ENCODE measurements at regions not wholly inside any gene's neighbourhood (a gene's known extent, or its start where the extent isn't known, plus 50 kb on each side); places are given as distances from the start of the nearest gene placed in this dataset.

- no peak for TF ChIP-seq ZNF839 (CRISPR knock-in tag; IDR thresholded peaks at IDR 0.05; ENCODE audit: borderline replicate concordance)
- peak; percentile 88 for TF ChIP-seq CEBPB (IDR thresholded peaks at IDR 0.05; ENCODE audit: borderline replicate concordance, low read depth, low read length)
- Histone ChIP-seq H4K20me1 (ENCODE audit: insufficient read depth, low read length) (no peaks in the 10 kb centered on the region; the same call in 1 of the 2 replicates), H3K4me1 (ENCODE audit: insufficient read depth, low read length) (0 out of 2 replicates have a peak, but pooled peaks cover 8% of the 10 kb centered on the region), H3K36me3 (replicated peaks in 1 of 2; ENCODE audit: control insufficient read depth in 1 of 2, insufficient read depth in 2 of 2, low read length in 2 of 2) (no peaks in the 10 kb centered on the region), H3K79me2 (ENCODE audit: insufficient read depth, low read length) (no peaks in the 10 kb centered on the region), H3K27me3 (ENCODE audit: control insufficient read depth in 1 of 2, insufficient read depth in 2 of 2, low read length in 2 of 2) (peaks cover 0 to 10% of the 10 kb centered on the region in 2 experiments; a peak in 1 of 5 replicates), H3K4me2 (ENCODE audit: low read depth, low read length) (no peak overlapping the region), H3K4me3 (replicated peaks in 1 of 3; ENCODE audit: insufficient read depth in 1 of 3, low read depth in 2 of 3, low read length in 3 of 3) (no peak overlapping the region), H2AFZ (ENCODE audit: low read length) (no peak overlapping the region), H3K27ac (ENCODE audit: extremely low read length, insufficient read depth, low read length) (no peak overlapping the region), H3K9me3 (ENCODE audit: low read length) (no peaks in the 10 kb centered on the region), H3K9ac (ENCODE audit: insufficient read depth, low read depth, low read length) (no peak overlapping the region)
- CTCF ChIA-PET (ENCODE audit: low intra/inter-chr PET ratio, low total read pairs): no interaction called here
- ATAC-seq (no peak), FAIRE-seq (no peak), DNase-seq (ENCODE audit: low spot score) (no peak)
- intact Hi-C loops (cut with micrococcal nuclease; ENCODE audit: unreplicated experiment) (no loop called here), in situ Hi-C loops (cut with HindIII; ENCODE audit: extremely low pct_ligation_motif_present, low pct_unique_long_range_greater_than_20kb) (no loop called here)
- BruUV-seq (replicated peaks): no TSS peak
- POLR2A ChIA-PET: no interaction called here
- WGBS (ENCODE audit: low lambda C conversion rate): 29% methylated on average over 3 of the region's 3 CpGs
These were observed 333.0 kb upstream of the EEF2KMT start for GRCh38 chr16:5430598-5430997.

- H3K9ac ChIP-seq (ENCODE audit: insufficient read depth, low read depth, low read length): no peak overlapping the region
- no TSS peak for BruUV-seq (replicated peaks)
- WGBS (ENCODE audit: low lambda C conversion rate): 24% methylated on average over 7 of the region's 7 CpGs
- H3K4me2 ChIP-seq (ENCODE audit: low read depth, low read length): no peak overlapping the region
- no peaks in the 10 kb centered on the region for H3K36me3 ChIP-seq (replicated peaks in 1 of 2; ENCODE audit: control insufficient read depth in 1 of 2, insufficient read depth in 2 of 2, low read length in 2 of 2)
- intact Hi-C loops (cut with micrococcal nuclease; ENCODE audit: unreplicated experiment) (no loop called here), in situ Hi-C loops (cut with HindIII; ENCODE audit: extremely low pct_ligation_motif_present, low pct_unique_long_range_greater_than_20kb) (no loop called here)
- no peaks in the 10 kb centered on the region for H3K79me2 ChIP-seq (ENCODE audit: insufficient read depth, low read length)
- no peaks in the 10 kb centered on the region for H3K9me3 ChIP-seq (ENCODE audit: low read length)
- no peak overlapping the region for H3K4me3 ChIP-seq (replicated peaks in 1 of 3; ENCODE audit: insufficient read depth in 1 of 3, low read depth in 2 of 3, low read length in 3 of 3)
- peaks cover 0 to 12% of the 10 kb centered on the region in 2 experiments; a peak in 1 of 5 replicates for H3K27me3 ChIP-seq (ENCODE audit: control insufficient read depth in 1 of 2, insufficient read depth in 2 of 2, low read length in 2 of 2)
- no peak overlapping the region for H3K27ac ChIP-seq (ENCODE audit: extremely low read length, insufficient read depth, low read length)
- TF ChIP-seq SMC3 (IDR thresholded peaks at IDR 0.05; ENCODE audit: low read length): peak; percentile 46; the same call in 1 of the 2 replicates
- TF ChIP-seq ZNF724P (CRISPR knock-in tag; IDR thresholded peaks at IDR 0.05; ENCODE audit: borderline replicate concordance): no peak
- peak; percentile 41 for TF ChIP-seq STAG1 (CRISPR knock-in tag; IDR thresholded peaks at IDR 0.05)
- TF ChIP-seq RAD21 (CRISPR knock-in tag; IDR thresholded peaks at IDR 0.05): 0 out of 2 replicates have a peak, but pooled peaks have one; percentile 17
- TF ChIP-seq CEBPB (IDR thresholded peaks at IDR 0.05; ENCODE audit: borderline replicate concordance, low read depth, low read length): no peak
- no peak for TF ChIP-seq TEAD2 (CRISPR knock-in tag; IDR thresholded peaks at IDR 0.05)
- peak; percentile 74 for TF ChIP-seq ZSCAN25 (CRISPR knock-in tag; IDR thresholded peaks at IDR 0.05)
- TF ChIP-seq, protein P1, sequence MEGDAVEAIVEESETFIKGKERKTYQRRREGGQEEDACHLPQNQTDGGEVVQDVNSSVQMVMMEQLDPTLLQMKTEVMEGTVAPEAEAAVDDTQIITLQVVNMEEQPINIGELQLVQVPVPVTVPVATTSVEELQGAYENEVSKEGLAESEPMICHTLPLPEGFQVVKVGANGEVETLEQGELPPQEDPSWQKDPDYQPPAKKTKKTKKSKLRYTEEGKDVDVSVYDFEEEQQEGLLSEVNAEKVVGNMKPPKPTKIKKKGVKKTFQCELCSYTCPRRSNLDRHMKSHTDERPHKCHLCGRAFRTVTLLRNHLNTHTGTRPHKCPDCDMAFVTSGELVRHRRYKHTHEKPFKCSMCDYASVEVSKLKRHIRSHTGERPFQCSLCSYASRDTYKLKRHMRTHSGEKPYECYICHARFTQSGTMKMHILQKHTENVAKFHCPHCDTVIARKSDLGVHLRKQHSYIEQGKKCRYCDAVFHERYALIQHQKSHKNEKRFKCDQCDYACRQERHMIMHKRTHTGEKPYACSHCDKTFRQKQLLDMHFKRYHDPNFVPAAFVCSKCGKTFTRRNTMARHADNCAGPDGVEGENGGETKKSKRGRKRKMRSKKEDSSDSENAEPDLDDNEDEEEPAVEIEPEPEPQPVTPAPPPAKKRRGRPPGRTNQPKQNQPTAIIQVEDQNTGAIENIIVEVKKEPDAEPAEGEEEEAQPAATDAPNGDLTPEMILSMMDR (CRISPR knock-in tag; IDR thresholded peaks at IDR 0.05): peak; percentile 45
- FAIRE-seq (no peak), ATAC-seq (peak; percentile 81), DNase-seq (ENCODE audit: low spot score) (peak; percentile 9)
- ChIA-PET POLR2A (no interaction called here), CTCF (ENCODE audit: low intra/inter-chr PET ratio, low total read pairs) (no interaction called here)
- no peak overlapping the region for H2AFZ ChIP-seq (ENCODE audit: low read length)
- no peaks in the 10 kb centered on the region; the same call in 1 of the 2 replicates for H4K20me1 ChIP-seq (ENCODE audit: insufficient read depth, low read length)
- 0 out of 2 replicates have a peak, but pooled peaks cover 8% of the 10 kb centered on the region for H3K4me1 ChIP-seq (ENCODE audit: insufficient read depth, low read length)
These were observed 331.3 kb upstream of the EEF2KMT start for GRCh38 chr16:5428932-5429331.

All from HepG2 (cell line).